OCI-M1 (cell line): ENCODE measurements at regions not wholly inside any gene's neighbourhood (a gene's known extent, or its start where the extent isn't known, plus 50 kb on each side); places are given as distances from the start of the nearest gene placed in this dataset.
"Not testable (repeated sequence)": the region's sequence is repeated elsewhere in the genome, so short reads cannot be mapped to it uniquely, and the experiment has no call there.

ENCODE experiments used
- DNase-seq: peaks from one replicate; lab custom pipeline; 2025; lab: John Stamatoyannopoulos, UW

- DNase-seq, result no peak
These were observed 415.8 kb upstream of the NR3C2 start for GRCh38 chr4:148857973-148858534.

- DNase-seq, result peak; percentile 18
These were observed 415.2 kb upstream of the NR3C2 start for GRCh38 chr4:148857239-148857972.

DNA sequence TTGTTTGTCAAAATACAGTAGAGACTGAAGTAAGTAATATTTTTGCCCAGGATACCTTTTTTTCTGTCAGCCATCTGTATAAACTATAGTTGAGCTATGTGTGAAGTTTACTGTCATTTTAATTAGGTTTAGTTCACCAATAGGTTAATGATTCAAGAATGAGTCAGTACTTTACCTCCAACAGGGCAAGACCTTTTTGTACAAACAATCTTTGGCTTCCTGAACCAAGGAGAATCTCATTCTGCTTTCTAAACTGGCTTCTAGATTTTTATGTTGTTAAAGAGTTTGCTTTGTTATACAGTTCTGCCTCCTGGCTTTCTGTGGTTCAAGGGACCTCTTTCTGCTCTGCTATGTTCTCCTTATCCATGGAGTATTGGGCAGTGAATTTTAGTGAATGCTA lies 412.0 kb upstream of the NR3C2 start:
- no peak for DNase-seq

DNA sequence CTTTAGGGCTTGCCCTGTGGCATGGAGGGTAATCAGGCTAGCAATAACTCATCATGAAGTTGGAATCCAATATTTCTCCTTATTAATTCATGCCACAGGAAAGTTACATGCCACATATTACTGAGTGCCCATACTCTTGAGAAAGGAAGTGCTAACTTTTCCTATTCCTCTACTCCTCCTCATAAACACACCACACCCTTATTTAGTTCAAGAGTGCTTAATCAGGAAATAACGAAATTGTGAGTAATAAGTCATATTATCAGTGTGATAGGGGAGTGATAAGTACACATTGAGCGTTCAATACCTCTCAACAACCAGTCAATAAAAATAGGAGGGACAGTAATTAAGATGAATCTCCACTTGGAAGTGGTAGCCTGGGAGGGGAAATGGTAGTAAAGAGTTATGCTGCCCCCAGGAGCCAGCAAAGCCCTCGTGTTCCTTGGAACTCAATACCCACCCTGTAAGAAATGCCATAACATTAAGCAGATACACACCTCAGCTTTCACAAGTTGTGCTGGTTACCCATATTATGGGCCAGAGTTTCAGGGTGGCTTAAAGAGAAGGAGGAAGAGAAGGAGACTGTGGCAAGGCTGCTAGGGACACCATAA lies 410.0 kb upstream of the NR3C2 start:
- DNase-seq, result peak; percentile 48

- peak; percentile 49 for DNase-seq
These were observed 408.2 kb upstream of the NR3C2 start for GRCh38 chr4:148850257-148850995.

GRCh38 chr4:148849581-148849980 lies 407.4 kb upstream of the NR3C2 start:
- no peak for DNase-seq

DNA sequence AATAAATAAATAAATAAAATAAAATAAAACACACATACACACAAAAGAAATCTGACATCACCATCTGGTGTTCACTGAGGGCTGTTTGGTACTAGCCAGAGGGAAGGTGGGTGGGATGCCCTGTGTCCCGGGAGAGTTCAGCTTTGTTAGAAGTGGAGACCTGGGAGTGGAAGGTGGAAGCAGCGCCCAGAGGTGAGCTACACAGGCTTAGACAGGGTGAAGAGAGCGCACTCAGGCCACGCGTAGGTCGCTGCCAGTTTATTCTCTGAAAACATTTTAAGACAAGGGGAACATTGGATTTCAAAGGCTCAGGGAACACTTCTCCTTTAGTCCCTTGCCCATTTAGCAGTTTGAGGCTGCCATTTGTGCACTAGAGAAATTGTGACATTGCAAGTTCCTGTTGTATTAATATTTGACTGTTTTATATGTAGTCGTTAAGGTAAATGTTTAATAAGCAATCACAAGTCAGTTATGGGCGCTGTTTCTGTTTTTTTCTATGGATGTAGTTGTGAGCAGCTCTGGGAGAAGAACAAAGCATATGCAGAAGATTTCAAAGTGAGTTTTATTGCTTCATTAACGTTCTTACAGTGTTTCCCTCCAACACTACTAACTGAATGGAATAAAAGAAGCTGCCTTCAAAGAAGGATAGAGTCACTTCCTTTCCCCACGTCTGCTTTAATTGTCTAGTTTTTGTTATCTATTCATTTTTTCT lies 405.5 kb upstream of the NR3C2 start:
- DNase-seq, result no peak

DNA sequence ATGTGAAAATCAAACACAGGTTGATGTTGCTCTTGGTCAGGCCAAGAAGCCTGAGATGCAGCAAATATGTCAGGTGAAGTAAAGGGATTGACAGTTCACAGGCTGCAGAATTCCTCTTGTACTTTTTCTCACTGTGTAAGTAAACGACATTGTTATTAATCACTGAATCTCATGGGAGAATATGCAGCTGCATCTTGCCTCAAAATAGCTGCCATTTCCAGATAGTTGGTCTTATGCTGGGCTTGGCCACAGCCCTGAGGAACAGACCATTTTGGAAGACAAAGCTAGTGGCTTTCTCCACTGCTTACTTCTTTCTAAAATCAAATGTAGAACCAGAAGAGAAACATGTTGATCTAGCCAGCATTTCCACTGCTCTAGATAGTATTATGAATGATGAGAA lies 403.4 kb upstream of the NR3C2 start:
- peak; percentile 36 for DNase-seq

DNA sequence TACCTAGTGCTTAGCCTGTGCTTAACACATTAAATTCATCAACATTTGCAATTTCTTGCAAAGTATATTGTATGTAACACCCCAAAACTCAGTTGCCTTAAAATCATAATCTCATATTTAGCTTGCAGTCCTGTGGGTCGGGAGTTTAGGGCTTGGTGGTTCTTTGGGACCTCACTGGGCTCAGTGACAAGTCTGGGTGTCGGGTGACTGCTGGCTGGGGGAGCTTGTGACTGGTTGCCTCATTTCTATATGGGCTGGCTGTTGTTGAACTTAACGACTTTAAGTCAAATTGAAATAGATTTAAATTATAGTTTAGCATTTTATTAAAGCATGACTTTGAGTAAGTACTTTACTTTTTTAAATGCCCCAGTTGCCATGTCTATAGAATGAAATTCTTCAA lies 401.4 kb upstream of the NR3C2 start:
- DNase-seq, result no peak

DNA sequence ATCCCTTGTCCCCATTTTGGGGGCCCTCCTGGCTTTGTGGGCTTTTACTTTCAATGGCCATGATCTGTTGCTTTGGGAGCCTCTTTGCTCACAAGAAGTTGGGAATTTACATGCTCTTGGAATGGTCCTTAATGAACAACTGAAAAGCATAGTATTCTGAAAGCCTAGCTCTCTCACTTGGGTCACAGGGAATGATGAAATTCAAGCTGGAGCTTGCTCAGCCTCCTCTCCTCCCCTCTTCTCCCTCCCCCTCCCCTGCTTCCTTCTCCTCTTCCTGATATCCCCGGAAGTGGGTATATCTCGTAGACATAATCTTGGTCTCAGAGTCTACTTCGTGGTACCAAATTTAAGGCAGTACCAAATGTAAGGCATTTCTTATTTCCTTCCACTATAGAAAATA lies 400.6 kb upstream of the NR3C2 start:
- DNase-seq, result peak; percentile 75

DNA sequence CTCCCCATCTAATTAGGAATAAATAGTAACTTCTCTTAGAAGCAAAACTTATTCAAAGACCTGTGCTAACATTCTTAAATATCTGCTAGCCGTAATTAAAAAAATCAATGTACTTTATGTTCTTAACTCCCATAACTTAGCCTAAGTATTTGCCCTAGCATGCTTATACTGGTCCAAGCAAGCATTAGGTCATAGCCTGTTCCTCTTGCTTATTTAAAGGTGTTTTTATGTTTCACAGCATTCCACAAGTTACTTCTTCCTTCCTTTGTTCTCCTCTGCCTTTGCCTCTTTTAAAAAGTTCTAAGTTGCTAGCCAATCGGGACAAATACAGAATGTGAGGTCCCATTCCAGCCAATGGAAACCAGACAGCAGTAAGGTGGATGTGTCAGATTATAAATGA lies 395.4 kb upstream of the NR3C2 start:
- DNase-seq, result not testable (repeated sequence)

DNA sequence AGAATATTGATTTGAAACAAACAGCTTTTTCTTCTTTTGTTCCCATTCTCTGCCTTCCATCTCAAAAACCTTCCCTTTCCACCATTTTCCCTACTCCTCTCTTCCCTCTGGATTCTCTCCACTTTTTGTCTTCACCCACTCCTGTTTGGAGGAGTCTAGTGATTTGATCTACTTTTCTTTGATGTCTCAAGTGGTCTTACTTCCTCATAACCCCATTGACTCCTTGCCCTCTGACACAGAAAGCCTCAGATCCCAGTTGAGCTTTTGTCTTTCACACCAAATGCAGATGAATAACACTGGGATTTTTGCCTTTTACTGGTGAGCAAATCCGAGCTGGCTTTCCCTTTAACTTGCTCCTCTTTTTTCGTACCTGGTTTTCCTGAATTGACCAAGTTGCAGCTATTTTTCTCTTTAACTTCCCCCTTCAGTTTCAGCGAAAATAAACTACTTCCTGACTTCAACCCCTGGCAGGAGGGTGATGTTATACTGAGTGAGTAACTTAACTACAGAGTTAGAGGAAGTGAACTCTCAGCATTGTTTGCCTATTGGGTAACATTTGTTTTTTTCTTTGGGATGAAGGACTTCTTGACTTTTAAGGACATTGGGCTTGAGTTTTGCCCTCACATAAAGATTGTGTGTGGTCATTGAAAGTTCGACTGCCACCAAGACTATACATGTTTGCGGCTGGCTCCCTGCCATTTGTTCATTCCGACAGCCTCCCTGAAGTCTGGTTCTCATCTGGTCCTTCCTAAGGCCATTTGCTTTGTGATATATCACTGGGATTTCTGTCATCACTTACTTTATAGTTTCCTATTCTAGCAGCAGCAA lies 392.8 kb upstream of the NR3C2 start:
- DNase-seq, result peak; percentile 80

DNA sequence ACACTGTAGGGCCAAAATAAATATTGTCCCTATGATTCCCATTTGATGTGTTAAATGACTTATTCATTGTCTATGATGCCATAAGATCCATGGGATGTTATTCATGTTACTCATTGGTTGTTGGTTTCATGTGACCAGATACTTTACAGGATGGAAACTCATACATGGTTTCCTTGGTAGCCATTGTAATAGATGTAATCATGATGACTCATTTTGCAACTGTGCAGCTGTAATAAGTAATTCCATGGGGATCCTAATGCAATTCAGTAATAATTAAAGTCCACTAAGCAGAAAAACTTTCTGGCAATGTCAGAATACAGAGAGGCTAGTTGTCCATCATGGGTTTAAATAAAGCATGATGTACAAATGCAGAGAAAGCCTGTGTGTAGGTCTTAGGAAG lies 389.7 kb upstream of the NR3C2 start:
- DNase-seq, result peak; percentile 43

DNA sequence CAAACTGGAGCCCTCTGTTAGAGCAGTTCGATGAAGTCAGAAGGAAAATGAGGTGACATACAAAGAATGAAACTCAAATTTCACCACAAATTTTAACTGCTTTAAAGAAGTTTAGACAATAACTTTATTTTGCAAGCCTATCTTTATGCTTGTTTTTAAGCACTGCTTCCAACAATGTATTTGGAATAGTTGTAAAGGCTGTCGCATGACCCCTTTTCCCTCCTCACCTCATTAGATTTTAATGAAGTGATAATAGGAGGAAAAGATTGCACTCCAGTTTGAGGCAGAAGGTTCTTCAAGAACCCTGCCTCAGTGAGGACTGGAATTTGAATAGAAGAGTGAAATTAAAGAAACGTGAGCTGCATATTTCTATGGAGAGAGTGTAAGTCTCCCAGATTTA lies 386.1 kb upstream of the NR3C2 start:
- no peak for DNase-seq

DNA sequence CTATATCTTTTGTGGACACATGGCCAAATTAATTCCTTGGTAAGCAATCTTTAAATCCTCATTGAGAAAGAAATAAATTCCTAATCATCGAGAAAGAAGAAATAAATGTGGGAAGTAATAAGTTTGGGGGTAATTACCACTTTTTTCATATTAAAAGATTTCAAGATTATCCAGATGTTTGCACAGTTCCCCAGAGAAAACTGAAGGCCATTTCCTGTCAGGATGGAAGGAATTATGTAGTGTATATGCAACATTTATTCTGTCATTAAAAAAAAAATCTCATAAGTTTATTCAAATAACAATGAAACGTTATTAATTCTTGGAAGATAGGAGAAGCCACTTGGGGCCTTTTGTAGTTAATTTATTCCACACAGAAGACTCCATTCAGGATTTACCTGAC lies 385.6 kb upstream of the NR3C2 start:
- no peak for DNase-seq

DNA sequence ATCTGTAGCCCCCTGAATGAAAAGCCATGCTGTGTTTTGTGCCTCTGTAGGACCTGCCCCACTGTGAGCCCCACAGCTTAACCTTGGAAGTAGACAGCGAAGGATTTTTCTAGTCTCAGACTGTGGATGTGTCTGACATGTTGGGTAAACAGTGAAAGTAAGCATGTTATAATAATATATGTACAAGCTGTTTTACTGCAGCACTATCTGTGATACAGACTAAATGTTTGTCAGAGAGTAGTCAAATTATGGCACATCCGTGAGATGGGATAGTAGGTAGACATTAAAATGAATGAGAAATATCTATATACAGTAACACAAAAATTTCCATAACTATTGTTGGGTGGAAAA lies 381.2 kb upstream of the NR3C2 start:
- no peak for DNase-seq

DNA sequence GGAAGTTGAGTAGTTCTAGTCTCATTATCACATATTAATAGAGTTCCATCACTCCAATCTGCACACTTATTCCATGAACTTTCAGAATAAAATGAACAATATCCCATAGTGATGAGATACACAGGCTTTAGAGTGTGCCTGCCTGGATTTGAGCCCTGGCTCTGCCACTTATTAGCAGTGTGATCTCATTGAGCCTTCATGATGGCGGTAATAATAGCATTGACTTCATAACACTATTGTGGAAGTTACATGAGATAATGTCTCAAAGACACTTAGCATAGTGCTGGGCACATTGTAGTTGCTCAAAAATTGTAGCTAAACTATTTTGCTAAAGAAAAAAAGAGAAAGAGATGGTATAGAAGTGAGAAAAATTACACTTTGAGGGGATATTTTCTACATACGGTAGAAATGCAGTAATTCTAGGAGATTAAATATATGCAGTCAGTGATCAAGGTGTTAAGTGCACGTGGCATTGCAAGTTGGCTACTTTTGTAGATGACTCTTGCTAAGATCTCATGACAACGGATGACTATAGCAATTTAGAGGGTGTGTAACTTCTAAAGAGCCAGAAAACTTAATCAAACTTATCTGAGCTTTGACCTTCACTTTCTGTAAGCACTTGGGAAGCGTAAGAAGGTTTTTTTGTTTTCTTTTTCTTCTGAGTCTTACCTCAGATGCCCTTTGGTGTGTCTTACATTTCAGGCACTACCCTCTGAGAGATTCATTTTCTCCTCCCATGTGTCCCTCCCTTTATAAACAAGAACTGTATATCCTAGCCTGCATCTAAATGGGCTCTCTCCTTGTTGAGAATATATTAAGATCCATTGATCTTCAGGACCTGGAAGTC lies 380.6 kb upstream of the NR3C2 start:
- no peak for DNase-seq

DNA sequence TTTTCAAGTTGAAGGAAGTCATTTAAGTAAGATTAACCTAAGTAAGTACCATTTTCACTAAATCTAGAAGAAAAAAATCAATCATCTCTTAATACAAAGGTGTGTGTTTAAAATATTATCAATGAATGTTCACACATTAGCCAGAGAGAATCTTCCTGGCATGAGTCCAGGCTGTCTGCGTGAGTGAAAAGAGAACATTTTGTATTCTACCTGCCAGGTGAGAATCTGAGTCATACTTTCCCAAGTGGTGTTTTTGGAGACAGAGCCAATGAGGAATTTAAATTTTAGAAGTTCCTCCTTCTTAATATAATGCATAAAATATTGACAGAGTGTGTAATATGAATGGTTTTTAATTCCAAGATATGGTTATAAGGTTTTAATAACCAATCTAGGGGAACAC lies 371.8 kb upstream of the NR3C2 start:
- DNase-seq, result no peak

DNA sequence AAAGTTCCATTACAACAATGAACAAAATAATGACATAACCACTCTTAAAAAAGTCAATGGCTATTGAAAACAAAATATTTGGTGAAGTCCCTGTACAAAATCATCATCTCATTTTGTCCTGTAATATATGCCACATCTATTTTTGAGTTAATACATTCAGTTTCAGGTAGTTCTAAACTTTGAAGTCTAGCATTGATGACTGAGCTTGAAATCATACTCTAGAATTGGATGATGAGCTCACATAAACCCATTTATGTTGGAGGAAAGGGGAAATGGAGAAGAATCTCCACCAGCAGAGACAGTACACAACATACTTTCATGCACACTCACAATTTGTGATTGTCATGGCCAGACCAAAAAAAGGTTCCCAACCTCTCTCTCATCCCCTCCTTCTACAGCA lies 371.1 kb upstream of the NR3C2 start:
- no peak for DNase-seq

- DNase-seq, result no peak
These were observed 369.9 kb upstream of the NR3C2 start for GRCh38 chr4:148812101-148812500.

- peak; percentile 18 for DNase-seq
These were observed 368.2 kb upstream of the NR3C2 start for GRCh38 chr4:148810461-148810860.
